HepG2 (cell line): ENCODE measurements at regions not wholly inside any gene's neighbourhood (a gene's known extent, or its start where the extent isn't known, plus 50 kb on each side); places are given as distances from the start of the nearest gene placed in this dataset.

ENCODE experiments used
- ATAC-seq: fragments of 200-7000 bp; cut with Tn5 transposase; 3 replicates; pipeline ENCODE4 v1.9.1; 2020; ENCODE audit warnings: mild to moderate bottlenecking, moderate library complexity
- BruUV-seq: library from RNA; stranded (reverse); fragments of 400-500 nt; replicated peaks from 2 replicates; lab custom pipeline; 2021; lab: Mats Ljungman, UMichigan
- CTCF ChIA-PET: fragments of 300-600 bp; formaldehyde crosslinking; extraction: SDS; loops from one replicate; lab custom pipeline; 2021; ENCODE audit warnings: low total read pairs, inconsistent platforms, low intra/inter-chr PET ratio; lab: Yijun Ruan, JAX
- POLR2A ChIA-PET: fragments of 350-600 bp; sonication (Branson Sonifier 250); formaldehyde crosslinking; loops from one replicate; lab custom pipeline; 2020; ENCODE audit warnings: antibody characterized with exemption, inconsistent platforms; lab: Yijun Ruan, JAX
- DNase-seq: peaks from one replicate; pipeline ENCODE4 v3.0.0-alpha.2; 2015; ENCODE audit warnings: low spot score
- FAIRE-seq: peaks from 3 replicates; lab custom pipeline; 2011; peaks lifted over from hg19 to GRCh38; lab: Jason Lieb, UNC
- H2AFZ ChIP-seq: one replicate; pipeline ENCODE4 v1.6.1; 2011; ENCODE audit warnings: low read length, inconsistent platforms
- H3K27ac ChIP-seq: fragments of 300-600 bp; 3 replicates; pipeline ENCODE4 v1.8.0; 2011; ENCODE audit warnings: mixed run types, mild to moderate bottlenecking, mixed read lengths, low read length, inconsistent platforms; ENCODE audit not compliant: insufficient read depth; ENCODE audit errors: extremely low read length
- H3K27me3 ChIP-seq, 2 experiments: fragments of 200-600 bp in 1 of 2; 2 replicates in 1 of 2; 3 replicates in 1 of 2; pipeline versions ENCODE4 v1.6.0 to v1.8.0; 2011; ENCODE audit warnings: low read length in 2 of 2, mild to moderate bottlenecking in 2 of 2, moderate library complexity in 2 of 2, inconsistent platforms in 1 of 2; ENCODE audit not compliant: insufficient read depth in 2 of 2, control insufficient read depth in 1 of 2
- H3K36me3 ChIP-seq, 2 experiments: fragments of 200-600 bp in 1 of 2; replicated peaks in 1 of 2; 2 replicates in 1 of 2; 3 replicates in 1 of 2; pipeline versions ENCODE4 v1.5.1 to v1.8.0; 2011; ENCODE audit warnings: low read length in 2 of 2, inconsistent platforms in 1 of 2; ENCODE audit not compliant: insufficient read depth in 2 of 2, control insufficient read depth in 1 of 2
- H3K4me1 ChIP-seq: 2 replicates; pipeline ENCODE4 v1.5.1; 2012; ENCODE audit warnings: low read length, inconsistent platforms; ENCODE audit not compliant: insufficient read depth
- H3K4me2 ChIP-seq: 2 replicates; pipeline ENCODE4 v1.6.0; 2011; ENCODE audit warnings: low read depth, low read length, inconsistent platforms
- H3K4me3 ChIP-seq, 3 experiments: fragments of 200-600 bp in 1 of 3; sonication (generic), shearing (Covaris generic) in 1 of 3; replicated peaks in 1 of 3; 2 replicates each; pipeline ENCODE4 v1.5.1; 2011 to 2016; ENCODE audit warnings: low read length in 3 of 3, inconsistent platforms in 2 of 3, low read depth in 2 of 3, mild to moderate bottlenecking in 2 of 3, control low read depth in 1 of 3, mixed read lengths in 1 of 3; ENCODE audit not compliant: insufficient read depth in 1 of 3
- H3K79me2 ChIP-seq: one replicate; pipeline ENCODE4 v1.6.1; 2011; ENCODE audit warnings: low read length, inconsistent platforms; ENCODE audit not compliant: insufficient read depth
- H3K9ac ChIP-seq: 2 replicates; pipeline ENCODE4 v1.6.0; 2011; ENCODE audit warnings: mild to moderate bottlenecking, low read depth, low read length, inconsistent platforms; ENCODE audit not compliant: insufficient read depth
- H3K9me3 ChIP-seq: 2 replicates; pipeline ENCODE4 v1.5.1; 2012; ENCODE audit warnings: mild to moderate bottlenecking, low read length
- H4K20me1 ChIP-seq: 2 replicates; pipeline ENCODE4 v1.6.0; 2011; ENCODE audit warnings: inconsistent platforms, mild to moderate bottlenecking, low read length, moderate library complexity; ENCODE audit not compliant: insufficient read depth
- BCLAF1 ChIP-seq: fragments of 450-650 bp; IDR thresholded peaks from 2 replicates; pipeline ENCODE4 v1.6.1; 2017; ENCODE audit warnings: mild to moderate bottlenecking
- KDM1A ChIP-seq: IDR thresholded peaks from 2 replicates; pipeline ENCODE4 v1.6.1; 2016; ENCODE audit warnings: missing compliant biosample characterization
- ZNF124 ChIP-seq: sonication (generic); formaldehyde crosslinking; IDR thresholded peaks from 2 replicates; pipeline ENCODE4 v1.4.0; 2020; ENCODE audit warnings: missing genetic modification reagents
- ZNF274 ChIP-seq: sonication (generic); formaldehyde crosslinking; IDR thresholded peaks from 2 replicates; pipeline ENCODE4 v1.5.1; 2020; ENCODE audit warnings: mild to moderate bottlenecking, missing genetic modification reagents
- ZNF605 ChIP-seq: sonication (generic); formaldehyde crosslinking; IDR thresholded peaks from 2 replicates; pipeline ENCODE4 v1.8.0; 2022; ENCODE audit warnings: mild to moderate bottlenecking, missing genetic modification reagents
- ZNF770 ChIP-seq: sonication (generic); formaldehyde crosslinking; IDR thresholded peaks from 2 replicates; pipeline ENCODE4 v1.5.0; 2020; ENCODE audit warnings: mild to moderate bottlenecking, missing genetic modification reagents
- WGBS: methylation state at CpG from one replicate; pipeline ENCODE4 v1.1.6; 2017; ENCODE audit warnings: low lambda C conversion rate; 5-methylcytosine and 5-hydroxymethylcytosine counted together
- in situ Hi-C: cut with HindIII; loops from 2 replicates; pipeline ENCODE4 v1.10.0; 2017; ENCODE audit warnings: low pct_unique_long_range_greater_than_20kb; ENCODE audit not compliant: extremely low pct_ligation_motif_present
- intact Hi-C: fragments of 100-400 bp; cut with micrococcal nuclease; formaldehyde crosslinking; loops from one replicate; pipeline ENCODE4 v1.10.0; 2022; ENCODE audit not compliant: unreplicated experiment
- TF ChIP-seq, protein P1 (sequence below): sonication (generic); formaldehyde crosslinking; IDR thresholded peaks from 2 replicates; pipeline ENCODE4 v1.5.0; 2020; ENCODE audit warnings: mild to moderate bottlenecking, missing genetic modification reagents, borderline replicate concordance
- TF ChIP-seq, protein P2 (sequence below): IDR thresholded peaks from 2 replicates; pipeline ENCODE4 v1.6.1; 2016; ENCODE audit warnings: missing genetic modification reagents, missing compliant biosample characterization

DNA sequence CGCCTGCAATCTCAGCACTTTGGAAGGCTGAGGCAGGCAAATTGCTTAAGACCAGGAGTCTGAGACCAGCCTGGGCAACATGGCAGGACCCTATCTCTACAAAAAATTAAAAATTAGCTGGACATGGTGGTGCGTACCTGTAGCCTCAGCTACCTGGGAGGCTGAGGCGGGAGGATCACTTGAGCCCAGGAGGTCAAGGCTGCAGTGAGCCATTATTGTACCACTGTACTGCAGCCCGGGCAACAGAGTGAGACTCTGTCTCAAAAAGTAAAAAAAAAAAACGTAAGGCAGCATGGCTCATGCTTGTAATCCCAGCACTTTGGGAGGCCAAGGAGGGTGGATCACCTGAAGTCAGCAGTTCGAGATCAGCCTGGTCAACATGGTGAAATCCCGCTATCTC lies 263.6 kb downstream of the PARN start:
- WGBS = 94% methylated on average over 7 of the region's 7 CpGs
- DNase-seq (no peak), FAIRE-seq (no peak), ATAC-seq (no peak)
- no peak overlapping the region for H3K27ac ChIP-seq
- H3K9ac ChIP-seq = no peak overlapping the region
- intact Hi-C loops = no loop called here
- H3K36me3 ChIP-seq = no peaks in the 10 kb centered on the region
- no peaks in the 10 kb centered on the region for H3K79me2 ChIP-seq
- no peaks in the 10 kb centered on the region for H3K27me3 ChIP-seq
- H3K4me2 ChIP-seq = no peak overlapping the region
- H2AFZ ChIP-seq = no peak overlapping the region
- no TSS peak for BruUV-seq
- peaks cover 54% of the 10 kb centered on the region for H3K4me1 ChIP-seq
- ChIA-PET CTCF (no interaction called here), POLR2A (no interaction called here)
- in situ Hi-C loops = no loop called here
- H3K9me3 ChIP-seq = no peaks in the 10 kb centered on the region
- H3K4me3 ChIP-seq = no peak overlapping the region
- no peaks in the 10 kb centered on the region for H4K20me1 ChIP-seq
- TF ChIP-seq, protein P1, sequence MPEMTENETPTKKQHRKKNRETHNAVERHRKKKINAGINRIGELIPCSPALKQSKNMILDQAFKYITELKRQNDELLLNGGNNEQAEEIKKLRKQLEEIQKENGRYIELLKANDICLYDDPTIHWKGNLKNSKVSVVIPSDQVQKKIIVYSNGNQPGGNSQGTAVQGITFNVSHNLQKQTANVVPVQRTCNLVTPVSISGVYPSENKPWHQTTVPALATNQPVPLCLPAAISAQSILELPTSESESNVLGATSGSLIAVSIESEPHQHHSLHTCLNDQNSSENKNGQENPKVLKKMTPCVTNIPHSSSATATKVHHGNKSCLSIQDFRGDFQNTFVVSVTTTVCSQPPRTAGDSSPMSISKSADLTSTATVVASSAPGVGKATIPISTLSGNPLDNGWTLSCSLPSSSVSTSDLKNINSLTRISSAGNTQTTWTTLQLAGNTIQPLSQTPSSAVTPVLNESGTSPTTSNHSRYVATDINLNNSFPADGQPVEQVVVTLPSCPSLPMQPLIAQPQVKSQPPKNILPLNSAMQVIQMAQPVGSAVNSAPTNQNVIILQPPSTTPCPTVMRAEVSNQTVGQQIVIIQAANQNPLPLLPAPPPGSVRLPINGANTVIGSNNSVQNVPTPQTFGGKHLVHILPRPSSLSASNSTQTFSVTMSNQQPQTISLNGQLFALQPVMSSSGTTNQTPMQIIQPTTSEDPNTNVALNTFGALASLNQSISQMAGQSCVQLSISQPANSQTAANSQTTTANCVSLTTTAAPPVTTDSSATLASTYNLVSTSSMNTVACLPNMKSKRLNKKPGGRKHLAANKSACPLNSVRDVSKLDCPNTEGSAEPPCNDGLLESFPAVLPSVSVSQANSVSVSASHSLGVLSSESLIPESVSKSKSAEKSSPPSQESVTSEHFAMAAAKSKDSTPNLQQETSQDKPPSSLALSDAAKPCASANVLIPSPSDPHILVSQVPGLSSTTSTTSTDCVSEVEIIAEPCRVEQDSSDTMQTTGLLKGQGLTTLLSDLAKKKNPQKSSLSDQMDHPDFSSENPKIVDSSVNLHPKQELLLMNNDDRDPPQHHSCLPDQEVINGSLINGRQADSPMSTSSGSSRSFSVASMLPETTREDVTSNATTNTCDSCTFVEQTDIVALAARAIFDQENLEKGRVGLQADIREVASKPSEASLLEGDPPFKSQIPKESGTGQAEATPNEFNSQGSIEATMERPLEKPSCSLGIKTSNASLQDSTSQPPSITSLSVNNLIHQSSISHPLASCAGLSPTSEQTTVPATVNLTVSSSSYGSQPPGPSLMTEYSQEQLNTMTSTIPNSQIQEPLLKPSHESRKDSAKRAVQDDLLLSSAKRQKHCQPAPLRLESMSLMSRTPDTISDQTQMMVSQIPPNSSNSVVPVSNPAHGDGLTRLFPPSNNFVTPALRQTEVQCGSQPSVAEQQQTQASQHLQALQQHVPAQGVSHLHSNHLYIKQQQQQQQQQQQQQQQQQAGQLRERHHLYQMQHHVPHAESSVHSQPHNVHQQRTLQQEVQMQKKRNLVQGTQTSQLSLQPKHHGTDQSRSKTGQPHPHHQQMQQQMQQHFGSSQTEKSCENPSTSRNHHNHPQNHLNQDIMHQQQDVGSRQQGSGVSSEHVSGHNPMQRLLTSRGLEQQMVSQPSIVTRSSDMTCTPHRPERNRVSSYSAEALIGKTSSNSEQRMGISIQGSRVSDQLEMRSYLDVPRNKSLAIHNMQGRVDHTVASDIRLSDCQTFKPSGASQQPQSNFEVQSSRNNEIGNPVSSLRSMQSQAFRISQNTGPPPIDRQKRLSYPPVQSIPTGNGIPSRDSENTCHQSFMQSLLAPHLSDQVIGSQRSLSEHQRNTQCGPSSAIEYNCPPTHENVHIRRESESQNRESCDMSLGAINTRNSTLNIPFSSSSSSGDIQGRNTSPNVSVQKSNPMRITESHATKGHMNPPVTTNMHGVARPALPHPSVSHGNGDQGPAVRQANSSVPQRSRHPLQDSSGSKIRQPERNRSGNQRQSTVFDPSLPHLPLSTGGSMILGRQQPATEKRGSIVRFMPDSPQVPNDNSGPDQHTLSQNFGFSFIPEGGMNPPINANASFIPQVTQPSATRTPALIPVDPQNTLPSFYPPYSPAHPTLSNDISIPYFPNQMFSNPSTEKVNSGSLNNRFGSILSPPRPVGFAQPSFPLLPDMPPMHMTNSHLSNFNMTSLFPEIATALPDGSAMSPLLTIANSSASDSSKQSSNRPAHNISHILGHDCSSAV (CRISPR knock-in tag) = no peak
- no peak for TF ChIP-seq ZNF274 (CRISPR knock-in tag)
- no peak for TF ChIP-seq KDM1A (CRISPR knock-in tag)
- peak; percentile 61; the same call in 1 of the 2 replicates for TF ChIP-seq ZNF770 (CRISPR knock-in tag)
- TF ChIP-seq, protein P2, sequence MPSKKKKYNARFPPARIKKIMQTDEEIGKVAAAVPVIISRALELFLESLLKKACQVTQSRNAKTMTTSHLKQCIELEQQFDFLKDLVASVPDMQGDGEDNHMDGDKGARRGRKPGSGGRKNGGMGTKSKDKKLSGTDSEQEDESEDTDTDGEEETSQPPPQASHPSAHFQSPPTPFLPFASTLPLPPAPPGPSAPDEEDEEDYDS (CRISPR knock-in tag) = no peak
- TF ChIP-seq BCLAF1 = no peak
- peak; percentile 34; the same call in 1 of the 2 replicates for TF ChIP-seq ZNF605 (CRISPR knock-in tag)
- no peak for TF ChIP-seq ZNF124 (CRISPR knock-in tag)
